ENCODE measurements at regions not wholly inside any gene's neighbourhood (a gene's known extent, or its start where the extent isn't known, plus 50 kb on each side); places are given as distances from the start of the nearest gene placed in this dataset.

- no peaks in the 10 kb centered on the region for H3K79me2 ChIP-seq (ENCODE audit: insufficient read depth, low read length)
- H3F3A ChIP-seq (ENCODE audit: insufficient read depth), result peaks cover under 1% of the 10 kb centered on the region; the same call in 1 of the 2 replicates
- H4K20me1 ChIP-seq (ENCODE audit: low read depth, low read length), result no peaks in the 10 kb centered on the region
- H3K9me3 ChIP-seq (ENCODE audit: insufficient read depth, low read length), result no peaks in the 10 kb centered on the region
- no peaks in the 10 kb centered on the region for H3K27me3 ChIP-seq (ENCODE audit: low read length)
- H2AFZ ChIP-seq (ENCODE audit: low read depth, low read length, severe bottlenecking), result no peak overlapping the region
- no peak overlapping the region for H3K9ac ChIP-seq (ENCODE audit: low read length)
- no peaks in the 10 kb centered on the region for H3K9me2 ChIP-seq (replicated peaks; ENCODE audit: insufficient read depth, low read length)
- no peak for TF ChIP-seq EZH2phosphoT487 (conservative IDR thresholded peaks at IDR 0.05; ENCODE audit: low read length)
- no peak for TF ChIP-seq CTCF (IDR thresholded peaks at IDR 0.05; ENCODE audit: insufficient read depth, low read length, poor library complexity, severe bottlenecking)
- no peak overlapping the region for H3K4me2 ChIP-seq (ENCODE audit: low read depth, low read length, poor library complexity, severe bottlenecking)
- H3K4me3 ChIP-seq (ENCODE audit: insufficient read depth, low read length, poor library complexity, severe bottlenecking), result no peak overlapping the region
- H3K27ac ChIP-seq (ENCODE audit: low read depth, low read length), result no peak overlapping the region
- no peaks in the 10 kb centered on the region for H3K36me3 ChIP-seq (ENCODE audit: low read length)
Observed at GRCh38 chr20:60408435-60408834, 450.2 kb downstream of the CDH26 start.

- no peaks in the 10 kb centered on the region for H4K20me1 ChIP-seq (ENCODE audit: low read depth, low read length)
- no peak overlapping the region for H3K4me2 ChIP-seq (ENCODE audit: low read depth, low read length, poor library complexity, severe bottlenecking)
- no peak overlapping the region for H2AFZ ChIP-seq (ENCODE audit: low read depth, low read length, severe bottlenecking)
- no peaks in the 10 kb centered on the region for H3K36me3 ChIP-seq (ENCODE audit: low read length)
- no peaks in the 10 kb centered on the region for H3K9me3 ChIP-seq (ENCODE audit: insufficient read depth, low read length)
- H3K9me2 ChIP-seq (replicated peaks; ENCODE audit: insufficient read depth, low read length), result no peaks in the 10 kb centered on the region
- no peaks in the 10 kb centered on the region for H3K27me3 ChIP-seq (ENCODE audit: low read length)
- no peak for TF ChIP-seq EZH2phosphoT487 (conservative IDR thresholded peaks at IDR 0.05; ENCODE audit: low read length)
- no peak for TF ChIP-seq CTCF (IDR thresholded peaks at IDR 0.05; ENCODE audit: insufficient read depth, low read length, poor library complexity, severe bottlenecking)
- H3K9ac ChIP-seq (ENCODE audit: low read length), result no peak overlapping the region
- no peaks in the 10 kb centered on the region for H3F3A ChIP-seq (ENCODE audit: insufficient read depth)
- H3K4me3 ChIP-seq (ENCODE audit: insufficient read depth, low read length, poor library complexity, severe bottlenecking), result no peak overlapping the region
- no peaks in the 10 kb centered on the region for H3K79me2 ChIP-seq (ENCODE audit: insufficient read depth, low read length)
- no peak overlapping the region for H3K27ac ChIP-seq (ENCODE audit: low read depth, low read length)
Observed at GRCh38 chr20:60410618-60411264, 452.5 kb downstream of the CDH26 start.

- Histone ChIP-seq H3K36me3 (ENCODE audit: low read length) (no peaks in the 10 kb centered on the region), H4K20me1 (ENCODE audit: low read depth, low read length) (no peaks in the 10 kb centered on the region), H3K27me3 (ENCODE audit: low read length) (no peaks in the 10 kb centered on the region), H3K9me3 (ENCODE audit: insufficient read depth, low read length) (no peaks in the 10 kb centered on the region), H3K27ac (ENCODE audit: low read depth, low read length) (no peak overlapping the region), H3K9ac (ENCODE audit: low read length) (no peak overlapping the region), H3K79me2 (ENCODE audit: insufficient read depth, low read length) (no peaks in the 10 kb centered on the region), H3F3A (ENCODE audit: insufficient read depth) (no peaks in the 10 kb centered on the region), H3K4me3 (ENCODE audit: insufficient read depth, low read length, poor library complexity, severe bottlenecking) (no peak overlapping the region), H3K9me2 (replicated peaks; ENCODE audit: insufficient read depth, low read length) (no peaks in the 10 kb centered on the region), H2AFZ (ENCODE audit: low read depth, low read length, severe bottlenecking) (no peak overlapping the region), H3K4me2 (ENCODE audit: low read depth, low read length, poor library complexity, severe bottlenecking) (no peak overlapping the region)
- TF ChIP-seq CTCF (IDR thresholded peaks at IDR 0.05; ENCODE audit: insufficient read depth, low read length, poor library complexity, severe bottlenecking), result no peak
- TF ChIP-seq EZH2phosphoT487 (conservative IDR thresholded peaks at IDR 0.05; ENCODE audit: low read length), result no peak
Observed at GRCh38 chr20:60411813-60412212, 453.6 kb downstream of the CDH26 start.
